Calu3 (cell line): ENCODE measurements at regions not wholly inside any gene's neighbourhood (a gene's known extent, or its start where the extent isn't known, plus 50 kb on each side); places are given as distances from the start of the nearest gene placed in this dataset.
"Not testable (repeated sequence)": the region's sequence is repeated elsewhere in the genome, so short reads cannot be mapped to it uniquely, and the experiment has no call there.

Experiments used
- BruUV-seq: library from RNA; stranded (reverse); fragments of 400-500 nt; replicated peaks from 2 replicates; lab custom pipeline; 2021; lab: Mats Ljungman, UMichigan
- CTCF ChIA-PET: fragments of 300-600 bp; sonication (Branson Sonifier 250); formaldehyde crosslinking; loops from one replicate; lab custom pipeline; 2022; ENCODE audit warnings: antibody characterized with exemption; lab: Charles Lee
- DNase-seq: peaks from one replicate; pipeline ENCODE4 v3.0.0; 2022
- H3K27ac Mint-ChIP-seq: one replicate; pipeline ENCODE4 v1.8.0; 2022; ENCODE audit warnings: mixed read lengths; ENCODE audit not compliant: unreplicated experiment
- H3K27me3 Mint-ChIP-seq: one replicate; pipeline ENCODE4 v1.8.0; 2022; ENCODE audit warnings: mixed read lengths; ENCODE audit not compliant: unreplicated experiment
- H3K36me3 Mint-ChIP-seq: one replicate; pipeline ENCODE4 v1.8.0; 2022; ENCODE audit warnings: mild to moderate bottlenecking, moderate library complexity, mixed read lengths; ENCODE audit not compliant: insufficient read depth, unreplicated experiment
- H3K4me1 Mint-ChIP-seq: one replicate; pipeline ENCODE4 v1.8.0; 2022; ENCODE audit warnings: mild to moderate bottlenecking, low read depth, mixed read lengths; ENCODE audit not compliant: unreplicated experiment
- H3K4me3 Mint-ChIP-seq: one replicate; pipeline ENCODE4 v1.8.0; 2022; ENCODE audit warnings: mild to moderate bottlenecking, low read depth, moderate library complexity, mixed read lengths; ENCODE audit not compliant: unreplicated experiment
- H3K9me3 Mint-ChIP-seq: one replicate; pipeline ENCODE4 v1.8.0; 2022; ENCODE audit warnings: low read depth, mixed read lengths; ENCODE audit not compliant: unreplicated experiment
- intact Hi-C: fragments of 100-400 bp; cut with micrococcal nuclease; formaldehyde crosslinking; loops from one replicate; pipeline ENCODE4 v1.10.0; 2022; ENCODE audit not compliant: unreplicated experiment
- TF ChIP-seq, protein P1 (sequence below): fragments of 200-600 bp; IDR thresholded peaks from one replicate; pipeline ENCODE4 v1.8.0; 2022; ENCODE audit warnings: antibody characterized with exemption; ENCODE audit not compliant: unreplicated experiment

- Mint-ChIP-seq H3K4me3 (no peak overlapping the region), H3K27me3 (no peaks in the 10 kb centered on the region), H3K27ac (no peak overlapping the region), H3K4me1 (no peaks in the 10 kb centered on the region), H3K36me3 (no peaks in the 10 kb centered on the region), H3K9me3 (no peaks in the 10 kb centered on the region)
- intact Hi-C loops, result no loop called here
- no peak for DNase-seq
- TF ChIP-seq, protein P1, sequence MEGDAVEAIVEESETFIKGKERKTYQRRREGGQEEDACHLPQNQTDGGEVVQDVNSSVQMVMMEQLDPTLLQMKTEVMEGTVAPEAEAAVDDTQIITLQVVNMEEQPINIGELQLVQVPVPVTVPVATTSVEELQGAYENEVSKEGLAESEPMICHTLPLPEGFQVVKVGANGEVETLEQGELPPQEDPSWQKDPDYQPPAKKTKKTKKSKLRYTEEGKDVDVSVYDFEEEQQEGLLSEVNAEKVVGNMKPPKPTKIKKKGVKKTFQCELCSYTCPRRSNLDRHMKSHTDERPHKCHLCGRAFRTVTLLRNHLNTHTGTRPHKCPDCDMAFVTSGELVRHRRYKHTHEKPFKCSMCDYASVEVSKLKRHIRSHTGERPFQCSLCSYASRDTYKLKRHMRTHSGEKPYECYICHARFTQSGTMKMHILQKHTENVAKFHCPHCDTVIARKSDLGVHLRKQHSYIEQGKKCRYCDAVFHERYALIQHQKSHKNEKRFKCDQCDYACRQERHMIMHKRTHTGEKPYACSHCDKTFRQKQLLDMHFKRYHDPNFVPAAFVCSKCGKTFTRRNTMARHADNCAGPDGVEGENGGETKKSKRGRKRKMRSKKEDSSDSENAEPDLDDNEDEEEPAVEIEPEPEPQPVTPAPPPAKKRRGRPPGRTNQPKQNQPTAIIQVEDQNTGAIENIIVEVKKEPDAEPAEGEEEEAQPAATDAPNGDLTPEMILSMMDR, result no peak
- CTCF ChIA-PET, result no interaction called here
- no TSS peak for BruUV-seq
Measured at GRCh38 chr4:56142088-56142487, 193.3 kb downstream of the CEP135 start.

- no peak for DNase-seq
- intact Hi-C loops, result no loop called here
- Mint-ChIP-seq H3K9me3 (no peaks in the 10 kb centered on the region), H3K4me1 (peaks cover 7% of the 10 kb centered on the region), H3K27ac (no peak overlapping the region), H3K36me3 (no peaks in the 10 kb centered on the region), H3K27me3 (no peaks in the 10 kb centered on the region), H3K4me3 (no peak overlapping the region)
- TF ChIP-seq, protein P1, result no peak
- BruUV-seq, result no TSS peak
- CTCF ChIA-PET, result no interaction called here
Measured at GRCh38 chr4:56139241-56139827, 190.6 kb downstream of the CEP135 start.

DNA sequence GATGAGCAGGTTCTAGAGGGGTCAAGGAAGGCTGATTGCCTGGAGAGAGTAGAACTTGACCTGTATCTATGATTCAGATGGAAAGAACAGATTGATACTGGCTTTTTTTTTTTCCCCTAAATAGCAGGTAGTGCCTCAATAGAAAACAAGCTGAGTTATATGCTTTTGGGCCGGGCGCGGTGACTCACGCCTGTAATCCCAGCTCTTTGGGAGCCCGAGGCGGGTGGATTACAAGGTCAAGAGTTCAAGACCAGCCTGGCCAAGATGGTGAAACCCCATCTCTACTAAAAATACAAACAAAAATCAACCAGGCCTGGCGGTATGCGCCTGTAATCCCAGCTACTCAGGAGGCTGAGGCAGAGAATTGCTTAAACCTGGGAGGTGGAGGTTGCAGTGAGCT is 186.1 kb downstream of the CEP135 start:
- H3K27me3 Mint-ChIP-seq, intact Hi-C loops: not testable (repeated sequence)
- CTCF ChIA-PET, result interaction anchor here (1.5 kb wide), 1 partner anchor 165 kb away, joined by 4 read pairs; no protein-coding TSS in a partner anchor

GRCh38 chr4:56134266-56134665 is 185.5 kb downstream of the CEP135 start:
- Mint-ChIP-seq H3K27me3 (no peaks in the 10 kb centered on the region), H3K27ac (peak overlapping the region; percentile 21), H3K4me3 (no peak overlapping the region), H3K9me3 (no peaks in the 10 kb centered on the region), H3K4me1 (peaks cover 27% of the 10 kb centered on the region), H3K36me3 (peaks cover 6% of the 10 kb centered on the region)
- CTCF ChIA-PET, result interaction anchor here (1.5 kb wide), 1 partner anchor 166 kb away, joined by 4 read pairs; no protein-coding TSS in a partner anchor
- no TSS peak for BruUV-seq
- TF ChIP-seq, protein P1, result no peak
- DNase-seq, result peak; percentile 13
- intact Hi-C loops, result no loop called here

More for the DNA sequence above, 186.1 kb downstream of the CEP135 start:
- Mint-ChIP-seq H3K27ac (peak overlapping the region; percentile 21), H3K4me1 (peaks cover 21% of the 10 kb centered on the region)
- DNase-seq, result peak; percentile 29
- not testable (repeated sequence) for H3K4me3 Mint-ChIP-seq, BruUV-seq, H3K36me3 Mint-ChIP-seq, H3K9me3 Mint-ChIP-seq

GRCh38 chr4:56132835-56133234 is 184.1 kb downstream of the CEP135 start:
- CTCF ChIA-PET, result no interaction called here
- Mint-ChIP-seq H3K4me3 (no peak overlapping the region), H3K27ac (no peak overlapping the region), H3K27me3 (no peaks in the 10 kb centered on the region), H3K9me3 (no peaks in the 10 kb centered on the region), H3K4me1 (peaks cover 29% of the 10 kb centered on the region), H3K36me3 (peaks cover 6% of the 10 kb centered on the region)
- TF ChIP-seq, protein P1, result no peak
- BruUV-seq, result no TSS peak
- intact Hi-C loops, result no loop called here
- DNase-seq, result no peak

- H3K9me3 Mint-ChIP-seq, intact Hi-C loops, H3K27me3 Mint-ChIP-seq, DNase-seq, H3K4me3 Mint-ChIP-seq, H3K27ac Mint-ChIP-seq, BruUV-seq, CTCF ChIA-PET, H3K36me3 Mint-ChIP-seq: not testable (repeated sequence)
- peaks cover 29% of the 10 kb centered on the region for H3K4me1 Mint-ChIP-seq
Measured at GRCh38 chr4:56132188-56132587, 183.4 kb downstream of the CEP135 start.
